ENCODE measurements at regions not wholly inside any gene's neighbourhood (a gene's known extent, or its start where the extent isn't known, plus 50 kb on each side); places are given as distances from the start of the nearest gene placed in this dataset.
A peak's percentile ranks its signal among the peaks of the same experiment; 100 is the strongest.
"Not testable (repeated sequence)": the region's sequence is repeated elsewhere in the genome, so short reads cannot be mapped to it uniquely, and the experiment has no call there.

DNA sequence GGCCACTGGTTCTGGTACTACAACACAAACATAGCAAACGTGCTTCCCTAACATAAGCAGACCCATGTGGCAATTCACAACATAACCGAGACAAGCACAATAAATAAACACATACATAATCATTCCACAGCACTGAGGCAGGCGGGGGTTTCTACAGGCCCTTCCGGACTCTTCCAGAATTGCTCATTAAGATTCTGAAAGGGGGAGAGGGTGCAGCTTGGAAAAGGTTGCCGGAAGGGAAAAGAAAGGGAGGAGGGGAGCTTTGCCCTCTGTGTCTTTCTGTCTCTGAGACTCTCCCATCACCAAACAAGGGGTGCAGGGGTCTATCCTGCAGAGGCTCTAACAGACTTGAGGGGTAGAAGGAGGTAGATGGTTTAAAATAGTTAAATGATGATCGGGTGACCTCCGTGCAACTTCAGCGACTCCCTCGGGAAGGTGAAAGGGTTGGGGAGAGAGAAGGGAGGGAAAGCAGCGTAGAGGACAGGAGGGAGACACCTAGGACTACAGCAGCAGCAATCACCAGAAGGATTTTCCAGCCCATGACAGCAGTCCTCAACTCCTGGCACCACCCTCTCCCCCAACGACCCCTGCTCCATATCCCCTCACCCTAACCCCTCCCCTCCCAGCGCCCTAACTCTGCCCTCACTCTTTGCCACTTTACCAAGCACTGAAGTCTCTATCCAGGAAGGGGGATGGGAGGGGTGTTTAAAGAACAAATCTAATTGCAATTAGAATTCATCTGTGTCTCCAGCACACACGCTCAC, 365.5 kb upstream of the ESRRG start:
- no peak for DNase-seq

DNA sequence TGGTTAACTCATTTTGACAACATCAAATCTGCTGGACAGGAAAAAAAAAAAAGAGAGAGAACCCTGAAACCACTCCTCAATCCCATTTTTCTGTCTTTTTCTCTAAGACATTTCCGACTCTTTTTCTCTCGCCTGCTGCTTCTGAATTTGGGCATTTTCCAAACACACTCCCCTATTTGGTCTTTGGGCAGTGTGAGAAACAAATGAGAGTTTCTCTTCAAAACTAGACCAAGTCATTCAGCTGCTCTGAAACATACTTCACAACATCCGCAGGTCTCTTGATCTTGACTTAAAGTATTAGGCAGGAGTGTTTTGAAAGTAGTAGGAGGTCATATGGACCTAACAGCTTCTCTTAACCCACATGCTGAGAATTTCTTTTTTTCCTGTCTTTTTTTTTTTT, 364.8 kb upstream of the ESRRG start:
- no peak for DNase-seq

DNA sequence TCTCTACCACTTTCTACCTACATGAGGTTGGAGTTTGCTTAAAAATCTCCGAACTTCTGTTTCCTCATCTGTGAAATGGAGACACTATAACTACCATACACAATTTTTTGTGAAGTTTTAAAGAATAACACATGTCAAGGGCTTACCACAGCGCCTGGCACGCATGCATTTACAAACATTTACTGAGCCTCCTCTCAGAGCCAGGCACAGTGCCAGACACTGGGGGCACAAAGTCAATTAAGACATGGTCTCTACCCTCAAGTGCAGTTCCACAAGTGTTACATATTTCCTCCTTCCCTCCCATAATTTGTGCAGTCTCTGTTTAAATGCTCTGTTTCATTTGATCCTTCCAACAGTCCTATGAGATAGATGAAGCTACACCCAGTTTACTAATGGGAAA, 356.4 kb upstream of the ESRRG start:
- no peak for DNase-seq

DNA sequence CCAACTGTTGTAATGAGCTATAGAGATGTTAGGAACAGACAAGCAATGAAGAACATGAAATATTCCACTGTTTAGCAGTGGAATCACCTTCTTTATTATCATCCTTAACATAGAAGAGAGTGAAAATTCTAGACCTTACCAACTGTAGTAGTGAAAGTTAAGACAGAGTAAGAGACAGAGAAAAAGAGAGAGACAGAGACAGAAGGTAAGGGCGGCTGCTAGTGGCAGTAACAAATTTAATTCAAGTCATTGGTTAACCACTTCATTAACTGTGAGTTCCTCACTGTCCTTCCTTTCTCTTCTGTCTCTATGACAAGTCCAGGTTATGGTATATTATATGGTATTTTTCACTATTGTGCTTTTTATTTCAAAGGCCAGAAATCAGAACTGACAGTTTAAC, 355.7 kb upstream of the ESRRG start:
- no peak for DNase-seq

DNA sequence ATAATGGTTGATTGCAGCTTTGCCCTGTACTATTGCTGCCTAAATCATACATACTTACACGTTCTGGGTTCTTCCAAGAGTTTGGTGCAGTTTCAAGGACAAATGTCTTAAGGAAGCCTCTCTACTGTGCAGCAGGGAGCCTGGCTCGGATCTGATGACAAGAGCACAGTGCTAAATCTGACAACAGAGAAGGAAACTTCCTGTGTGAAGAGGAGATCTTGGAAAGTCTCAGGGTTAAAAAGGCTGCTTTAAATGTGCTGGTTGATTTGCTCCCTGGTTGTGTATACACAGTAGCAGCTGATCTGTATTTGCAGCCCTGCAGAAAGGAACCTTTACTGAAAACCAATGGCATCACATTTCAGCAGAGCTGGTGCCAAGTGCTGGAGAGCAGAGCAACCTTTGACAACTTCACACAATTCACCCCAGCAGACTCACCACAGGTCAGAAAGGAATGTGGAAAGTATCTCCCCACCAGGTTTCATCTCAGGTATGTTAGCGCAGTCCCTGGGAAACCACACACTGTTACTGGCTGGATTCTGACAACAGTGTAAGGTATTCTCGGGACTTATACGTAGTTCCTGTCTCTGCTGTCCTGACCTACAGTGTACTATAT, 355.0 kb upstream of the ESRRG start:
- no peak for DNase-seq

DNA sequence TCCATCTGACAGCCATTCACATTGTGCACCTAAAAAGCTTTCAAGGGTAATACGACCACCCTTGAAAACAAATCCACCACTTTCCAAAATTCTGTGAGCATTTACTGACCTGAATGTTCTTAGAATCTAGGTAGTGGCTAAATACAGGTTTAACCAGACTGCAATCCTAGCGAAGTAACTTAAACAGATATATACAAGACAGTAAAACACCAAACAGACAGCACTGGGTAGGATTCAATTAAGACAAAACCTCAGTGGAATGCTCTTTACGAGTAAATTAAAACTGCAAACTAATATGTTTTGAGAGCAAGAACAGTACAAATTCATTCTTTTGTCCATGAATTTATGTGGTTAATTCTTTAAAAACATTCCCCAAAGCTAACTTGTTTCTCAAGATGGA, 354.2 kb upstream of the ESRRG start:
- no peak for DNase-seq

DNA sequence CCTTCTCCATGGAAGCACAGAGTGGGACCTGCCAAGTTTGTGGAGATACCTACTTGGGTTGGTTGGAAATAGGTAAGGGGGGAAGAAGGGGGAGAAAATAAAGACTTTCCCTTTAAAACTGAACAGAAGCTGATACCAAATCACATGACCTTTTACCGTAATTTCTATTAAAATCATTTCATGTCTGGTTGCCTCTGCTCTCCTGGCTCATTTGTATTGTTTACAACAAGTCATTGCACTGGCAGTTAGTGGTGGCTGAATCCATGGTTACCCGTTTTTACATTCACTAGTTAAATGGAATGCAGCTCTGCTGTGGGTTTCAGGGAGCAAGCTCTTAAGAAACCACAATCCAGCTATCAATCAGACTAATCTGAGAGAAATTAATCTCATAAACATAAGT, 353.7 kb upstream of the ESRRG start:
- DNase-seq = no peak

DNA sequence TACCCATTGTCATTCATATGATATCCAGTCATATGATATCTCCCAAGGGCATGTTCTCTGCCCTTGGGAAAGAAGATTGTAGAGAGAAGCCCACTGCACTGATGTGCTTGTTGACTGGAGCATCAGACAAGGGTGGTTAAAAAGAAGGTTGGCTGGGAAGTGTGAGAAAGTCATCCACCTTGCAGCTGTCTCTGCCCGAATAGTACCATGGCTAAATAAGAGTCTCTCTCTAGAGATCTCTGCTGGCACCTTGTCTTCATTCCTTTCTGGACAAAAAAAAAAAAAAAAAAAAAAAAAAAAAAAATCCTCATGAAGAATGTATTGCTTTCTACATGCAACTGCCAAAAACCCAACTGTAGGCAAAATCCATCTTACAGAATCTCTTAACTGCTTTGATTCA, 349.7 kb upstream of the ESRRG start:
- DNase-seq = no peak

DNA sequence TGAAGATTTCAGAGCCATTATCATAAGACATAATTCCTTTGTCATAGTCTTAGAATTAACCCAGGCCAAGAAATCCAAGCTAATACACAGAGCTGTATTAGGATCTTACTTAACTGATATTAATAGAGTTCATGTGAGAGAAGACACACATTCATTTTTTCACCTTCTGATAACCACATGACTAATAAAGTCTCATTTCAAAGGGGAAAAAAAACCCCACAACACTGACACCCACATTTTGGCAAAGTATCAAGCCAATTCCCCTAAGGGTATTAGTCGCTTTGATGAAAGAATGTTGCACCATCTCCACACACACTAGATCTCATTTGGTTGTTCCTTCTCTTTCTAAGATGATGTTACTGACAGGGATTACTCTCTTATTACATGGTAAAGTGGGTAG, 344.4 kb upstream of the ESRRG start:
- DNase-seq = no peak

DNA sequence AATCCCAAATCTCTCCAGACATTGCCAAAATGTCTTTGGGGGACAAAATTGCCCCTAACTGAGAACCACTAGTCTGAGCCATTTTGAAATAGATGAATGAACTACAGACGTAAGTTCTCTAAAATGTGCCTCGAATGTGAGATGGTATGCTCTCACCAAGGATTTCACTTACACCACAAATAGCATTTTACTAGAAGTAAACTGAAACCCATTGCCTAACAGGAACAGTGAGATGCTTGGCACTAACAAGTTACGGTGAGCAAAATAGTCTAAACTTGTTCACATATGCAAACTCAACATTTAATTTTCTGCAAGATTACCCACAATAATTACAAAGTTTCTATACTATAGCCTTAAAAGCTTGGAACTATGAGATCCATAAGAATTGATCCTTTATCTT, 343.6 kb upstream of the ESRRG start:
- no peak for DNase-seq

DNA sequence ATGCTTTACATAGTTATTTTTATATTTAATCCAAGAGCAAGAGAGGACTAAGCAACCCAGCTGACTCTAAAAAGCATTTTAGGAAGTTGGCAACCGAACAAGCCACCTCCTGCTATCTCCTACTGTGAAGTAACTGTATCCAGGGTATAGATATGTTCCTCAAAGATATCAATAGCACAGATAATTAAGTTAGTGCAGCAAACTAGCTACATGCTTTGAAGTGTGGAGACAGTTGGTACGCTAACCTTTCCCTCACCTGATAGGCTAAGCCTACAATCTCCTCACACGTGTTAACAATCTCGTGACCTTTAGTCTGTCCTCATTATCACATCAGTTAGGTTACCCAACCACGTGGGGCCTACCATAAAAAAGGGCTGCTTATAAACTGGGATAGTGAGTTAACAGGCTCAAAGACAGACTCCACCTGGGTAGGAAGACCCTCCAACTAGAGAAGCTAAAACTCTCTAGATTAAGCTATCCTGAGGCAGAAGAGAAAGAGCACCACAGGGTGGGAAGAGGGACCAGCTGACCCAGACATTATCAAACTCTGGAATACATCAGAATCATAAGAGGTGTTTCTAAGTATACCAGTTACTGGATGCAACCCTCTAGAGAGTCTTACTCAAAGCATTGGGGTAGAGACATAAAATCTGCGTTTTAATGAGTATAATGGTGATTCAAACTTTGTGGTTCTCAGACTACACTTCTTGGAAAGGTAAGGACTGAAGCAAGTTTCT, 340.1 kb upstream of the ESRRG start:
- DNase-seq = no peak

DNA sequence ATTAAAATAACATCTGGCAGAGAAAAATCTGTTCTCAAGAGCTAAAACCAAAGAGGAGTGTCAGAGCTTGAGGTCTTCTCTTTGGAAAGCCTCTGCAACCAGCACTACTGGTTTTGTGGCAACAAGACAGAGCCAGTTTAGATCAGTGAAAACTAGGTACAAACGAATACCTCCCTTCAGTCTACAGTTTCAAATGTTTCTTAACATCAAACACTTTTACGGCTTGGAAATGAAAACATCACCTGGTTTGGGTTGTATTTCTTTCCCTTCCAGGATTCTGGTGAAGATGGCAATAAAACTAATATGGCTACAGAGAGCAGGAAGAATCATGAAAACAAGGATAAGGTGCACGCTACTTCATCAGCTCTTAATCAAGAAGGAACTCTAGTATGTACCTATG, 339.4 kb upstream of the ESRRG start:
- DNase-seq = no peak

DNA sequence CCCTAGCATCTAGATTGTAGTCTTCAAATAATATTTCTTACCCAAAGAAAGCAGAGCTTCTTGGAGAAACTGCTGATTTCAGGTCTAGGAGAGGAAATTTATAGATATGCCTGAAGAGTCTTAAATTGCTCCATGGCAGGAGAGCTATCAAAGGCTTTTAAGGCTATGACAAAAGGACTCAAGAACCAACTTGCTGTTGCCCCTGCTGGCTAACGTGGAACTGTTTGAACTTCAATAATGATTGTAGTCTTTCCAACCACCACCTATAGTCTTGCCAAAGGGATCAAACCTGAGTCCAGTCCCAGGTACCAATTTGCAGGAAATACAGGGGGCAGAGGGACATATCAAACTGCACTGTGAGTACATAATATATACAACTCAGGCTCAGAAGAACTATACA, 336.2 kb upstream of the ESRRG start:
- no peak for DNase-seq

DNA sequence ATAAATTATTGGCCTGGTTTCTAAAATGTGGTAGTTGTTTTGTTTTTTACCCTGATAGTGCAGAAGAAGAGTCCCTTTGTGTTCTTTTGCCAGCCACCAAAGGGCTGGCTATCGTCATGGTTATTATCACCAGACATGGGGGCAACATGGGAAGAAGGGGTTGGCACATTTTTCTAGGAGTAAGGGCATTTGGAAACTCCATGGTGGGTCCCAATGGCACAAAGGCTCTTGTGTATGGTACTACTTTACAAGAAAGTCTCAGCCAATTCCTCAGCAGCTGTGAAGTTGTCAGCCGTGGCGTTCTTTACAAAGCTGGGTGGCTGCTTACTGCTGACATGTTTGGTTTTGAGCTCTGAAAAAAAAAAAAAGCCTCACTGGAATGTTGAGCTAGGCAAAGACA, 330.4 kb upstream of the ESRRG start:
- DNase-seq = peak; percentile 14

DNA sequence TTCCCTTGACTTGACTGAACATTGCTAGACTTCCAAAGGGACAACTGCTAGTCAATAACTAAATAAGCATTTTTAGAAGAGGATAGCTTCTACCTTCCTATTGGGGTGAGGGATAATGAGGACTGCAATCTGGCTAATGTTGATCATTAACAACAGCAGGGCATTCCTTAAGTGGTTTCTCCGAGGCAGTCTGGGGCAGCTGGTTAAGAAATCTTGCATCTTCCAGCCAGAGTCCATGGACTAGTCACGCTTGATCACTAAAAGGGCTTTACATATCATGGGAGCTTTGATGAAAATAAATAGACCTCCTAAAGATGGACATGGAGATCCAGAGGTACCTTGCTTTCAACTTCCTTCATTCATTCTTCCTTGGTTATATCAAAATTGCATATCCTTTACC, 329.4 kb upstream of the ESRRG start:
- DNase-seq = no peak

DNA sequence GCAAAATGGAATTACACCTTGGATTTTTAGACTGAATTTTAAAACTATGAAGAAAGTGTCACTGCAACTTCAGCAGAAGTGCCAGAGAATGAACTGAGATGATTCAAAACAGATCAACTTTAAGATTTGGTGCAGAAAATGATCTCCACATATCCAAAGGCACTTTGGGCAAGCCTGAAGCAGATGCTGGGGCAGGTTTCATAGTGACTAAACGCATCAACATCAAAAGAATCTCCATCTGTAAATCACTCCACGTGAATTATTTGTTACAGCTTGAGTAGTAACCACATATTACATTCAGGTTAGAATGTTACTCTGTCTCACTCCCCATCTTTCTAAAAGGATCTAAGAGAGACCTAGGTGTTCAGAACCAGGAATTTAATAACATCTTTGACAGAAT, 329.0 kb upstream of the ESRRG start:
- no peak for DNase-seq

DNA sequence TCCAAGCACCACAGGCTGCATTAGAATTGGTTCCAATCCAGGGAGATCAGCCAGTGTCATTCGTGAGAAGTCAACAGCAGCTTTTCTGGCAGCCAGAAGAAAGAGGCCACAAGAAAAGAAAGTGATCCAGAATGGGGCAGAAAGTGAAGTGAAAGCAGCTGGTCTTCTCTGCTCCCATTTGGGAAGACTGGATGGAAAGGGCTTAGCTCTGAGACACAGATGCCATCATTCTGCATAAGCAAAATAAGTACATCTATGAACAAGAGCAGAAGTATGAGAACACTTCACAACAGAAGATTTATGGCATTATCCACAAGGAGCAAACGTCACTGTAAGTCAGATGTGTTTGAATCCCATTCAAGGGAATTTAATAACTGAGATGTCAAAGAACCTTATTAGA, 326.5 kb upstream of the ESRRG start:
- DNase-seq = no peak

DNA sequence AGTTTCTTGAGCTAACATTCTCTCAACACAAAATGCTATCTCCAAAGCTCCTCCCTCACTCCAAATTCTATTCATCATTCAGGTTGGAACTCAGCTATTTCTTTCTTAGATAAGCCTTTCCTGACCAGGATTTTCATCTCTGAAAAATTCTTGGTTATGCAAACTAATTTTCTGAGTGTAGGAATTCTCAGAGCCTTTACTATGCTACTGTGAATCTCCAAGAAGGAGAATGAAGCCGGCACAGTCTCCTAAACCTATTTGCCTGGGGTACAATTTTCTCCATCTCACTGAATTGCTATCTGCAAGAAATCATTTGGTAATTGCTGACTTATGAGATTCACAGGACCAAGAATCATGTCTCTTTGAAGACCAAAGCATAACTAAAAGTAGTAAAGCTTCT, 325.9 kb upstream of the ESRRG start:
- no peak for DNase-seq

DNA sequence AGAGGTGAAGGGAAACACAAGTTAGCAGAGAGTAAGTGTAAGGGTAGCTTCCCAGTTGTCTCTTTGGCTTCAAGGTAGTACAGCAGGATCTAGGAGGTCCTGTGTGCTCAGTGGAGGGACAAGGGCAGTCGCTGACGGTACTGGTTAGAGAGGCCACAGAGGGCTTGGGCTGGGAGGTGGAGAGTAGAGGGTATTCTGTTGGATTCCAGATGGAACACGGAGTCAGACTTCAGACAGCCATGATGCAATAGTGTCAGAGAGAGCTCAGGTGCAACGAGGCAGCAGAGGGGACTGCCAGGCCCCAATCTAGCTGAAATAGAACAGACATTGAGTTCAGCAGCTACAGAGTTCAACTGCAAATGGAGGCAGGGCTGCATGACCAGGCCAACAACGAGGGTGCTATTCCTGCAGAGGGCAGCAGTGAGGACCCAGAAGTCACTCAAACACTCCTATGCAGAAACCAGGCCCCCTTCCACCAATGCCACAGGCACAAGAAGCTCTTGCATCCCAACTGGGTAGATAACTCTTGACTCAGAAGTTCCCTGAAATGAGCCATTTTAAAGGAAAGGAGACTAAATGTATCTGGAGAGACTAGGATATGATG, 325.0 kb upstream of the ESRRG start:
- no peak for DNase-seq

DNA sequence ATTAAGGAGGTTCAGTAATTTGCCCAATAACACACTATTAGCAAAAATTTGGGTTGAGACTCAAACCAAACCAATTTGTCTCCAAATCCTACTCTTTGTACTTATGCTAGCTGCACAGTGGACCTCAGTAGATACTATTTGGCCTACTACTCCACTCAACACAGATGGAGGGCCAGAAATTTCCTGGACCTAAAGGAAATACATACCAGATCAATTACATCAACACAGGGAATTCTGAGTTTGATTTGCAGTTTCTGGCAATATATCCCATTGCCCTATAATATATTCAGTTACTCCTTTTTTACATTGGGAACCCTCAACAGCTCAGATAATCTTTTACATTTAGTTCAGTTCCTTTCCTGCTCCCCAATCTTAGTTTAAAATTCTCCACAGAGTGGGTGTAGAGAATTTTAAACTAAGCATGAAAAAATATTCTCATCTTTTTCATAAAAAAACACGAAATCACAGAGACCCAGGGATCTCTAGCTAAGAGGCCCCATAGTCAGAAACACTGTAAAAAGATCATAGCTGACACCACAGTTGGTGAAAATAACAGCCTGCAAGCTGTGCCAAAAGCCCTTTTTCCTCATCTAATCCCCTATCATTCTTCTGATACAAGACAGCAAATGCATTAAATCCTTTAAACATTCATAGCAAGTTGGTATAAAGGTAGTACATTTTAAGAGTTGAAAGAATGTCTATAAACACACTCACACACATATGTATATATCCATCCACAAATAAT, 317.7 kb upstream of the ESRRG start:
- no peak for DNase-seq

DNA sequence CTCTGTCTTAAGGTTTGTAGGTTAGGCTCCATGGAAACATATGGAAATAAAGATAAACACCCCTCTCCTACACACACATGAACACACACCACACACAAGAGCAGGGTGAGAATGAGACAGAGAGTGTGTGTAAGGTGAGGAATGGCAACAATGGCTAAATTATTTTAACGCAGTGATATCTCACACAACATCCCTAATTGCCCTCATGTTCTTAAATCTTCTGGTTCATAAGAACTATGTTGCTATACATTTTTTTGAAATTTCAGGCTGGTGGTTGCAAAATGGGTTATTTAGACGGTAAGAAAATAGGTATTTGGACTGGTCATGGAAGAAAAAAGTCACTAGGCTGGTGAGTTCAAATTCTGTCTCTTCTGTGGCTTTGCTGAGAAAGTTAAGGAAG, 316.7 kb upstream of the ESRRG start:
- no peak for DNase-seq

DNA sequence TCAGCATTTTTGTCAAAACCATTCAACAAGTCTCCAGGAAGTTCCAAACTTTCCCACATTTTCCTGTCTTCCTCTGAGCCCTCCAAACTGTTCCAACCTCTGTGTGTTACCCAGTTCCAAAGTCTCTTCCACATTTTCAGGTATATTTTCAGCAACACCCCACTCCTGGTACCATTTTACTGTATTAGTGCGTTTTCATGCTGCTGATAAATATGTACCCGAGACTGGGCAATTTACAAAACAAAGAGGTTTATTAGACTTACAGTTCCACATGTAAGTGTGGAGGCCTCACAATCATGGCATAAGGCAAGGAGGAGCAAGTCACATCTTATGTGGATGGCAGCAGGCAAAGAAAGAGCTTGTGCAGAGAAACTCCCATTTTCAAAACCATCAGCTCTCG, 315.9 kb upstream of the ESRRG start:
- DNase-seq = not testable (repeated sequence)

DNA sequence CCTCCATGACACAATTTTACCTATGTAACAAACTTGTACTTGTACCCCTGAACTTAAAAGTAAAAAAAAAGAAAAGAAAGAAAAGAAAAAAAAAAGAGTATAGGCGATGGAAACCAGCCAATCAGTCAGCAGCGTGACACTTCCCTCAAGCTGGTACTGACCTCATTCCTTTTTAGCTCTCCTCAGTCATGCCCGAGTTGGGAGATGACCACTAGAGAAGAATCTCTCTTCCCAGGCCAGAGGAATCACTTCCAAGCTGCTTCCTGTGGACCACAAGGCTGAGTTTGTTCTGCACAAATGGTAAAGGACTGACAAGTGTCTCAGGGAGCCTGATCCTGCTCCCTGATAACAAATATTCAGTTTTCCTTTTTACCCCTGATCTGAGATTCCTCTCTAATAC, 313.5 kb upstream of the ESRRG start:
- no peak for DNase-seq
